Stimulated activated CD4-positive, alpha-beta T cell treated with anti-CD3 and anti-CD28 coated beads, Interleukin-12 subunit alpha, Interleukin-12 subunit beta, amount 100 ng/mL, for 24 hours (primary cell): ENCODE measurements at regions not wholly inside any gene's neighbourhood (a gene's known extent, or its start where the extent isn't known, plus 50 kb on each side); places are given as distances from the start of the nearest gene placed in this dataset.
"Not testable (repeated sequence)": the region's sequence is repeated elsewhere in the genome, so short reads cannot be mapped to it uniquely, and the experiment has no call there.

Source experiments
- DNase-seq, 2 experiments: peaks; one replicate each; pipeline ENCODE4 v3.0.0-alpha.2; 2020; ENCODE audit warnings: low read depth in 2 of 2

DNA sequence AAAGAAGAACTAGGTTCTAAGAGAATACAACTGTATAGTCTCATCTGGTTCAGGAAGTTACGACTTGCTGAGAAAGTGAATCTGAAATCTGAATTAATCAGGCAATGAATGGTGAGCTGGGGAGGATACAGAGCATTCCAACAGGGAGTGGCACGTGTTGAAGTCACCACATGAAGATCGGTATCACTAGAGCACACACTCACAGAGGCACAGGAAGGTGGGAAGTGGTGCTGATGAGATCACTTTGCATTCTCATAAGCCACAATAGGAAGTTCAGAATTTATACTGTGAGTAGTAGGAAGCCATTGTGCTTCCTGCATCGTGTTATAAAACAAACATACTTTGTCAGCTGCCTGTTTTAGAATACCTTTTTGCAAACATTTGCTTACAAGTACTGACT, 615.0 kb upstream of the DDX18 start:
- DNase-seq = no peak

DNA sequence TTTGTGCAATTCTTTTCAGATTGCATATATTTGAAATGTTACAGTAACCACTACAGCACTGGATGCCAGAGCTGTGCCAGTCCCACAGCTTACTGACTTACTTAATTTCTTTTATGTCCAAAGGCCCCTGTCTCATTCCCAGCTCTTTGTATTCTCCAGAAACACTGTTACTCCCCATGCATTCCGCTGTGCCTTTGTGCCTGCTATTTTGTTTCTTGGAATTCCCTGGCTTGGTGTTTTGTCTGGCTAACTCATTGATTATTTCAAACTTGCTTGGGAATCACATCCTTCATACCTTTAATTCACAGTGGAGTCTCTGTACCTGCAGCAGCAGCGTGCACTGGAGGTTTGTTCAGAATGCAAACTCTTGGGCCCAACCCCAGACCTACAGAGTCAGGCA, 601.9 kb upstream of the DDX18 start:
- no peak for DNase-seq

DNA sequence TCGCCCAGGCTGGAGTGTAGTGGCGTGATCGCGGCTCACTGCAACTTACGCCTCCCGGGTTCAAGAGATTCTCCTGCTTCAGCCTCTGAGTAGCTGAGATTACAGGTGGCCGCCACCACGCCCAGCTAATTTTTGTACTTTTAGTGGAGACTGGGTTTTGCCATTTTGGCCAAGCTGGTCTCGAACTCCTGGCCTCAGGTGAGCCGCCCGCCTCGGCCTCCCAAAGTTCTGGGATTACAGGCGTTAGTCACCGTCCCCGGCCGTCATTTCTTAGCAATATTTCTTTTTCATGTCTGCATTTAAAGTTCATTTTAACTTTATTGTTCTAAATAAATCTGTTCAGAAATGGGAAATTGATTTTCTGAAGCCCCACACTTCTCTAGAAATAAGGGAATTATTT, 597.3 kb upstream of the DDX18 start:
- DNase-seq = no peak

DNA sequence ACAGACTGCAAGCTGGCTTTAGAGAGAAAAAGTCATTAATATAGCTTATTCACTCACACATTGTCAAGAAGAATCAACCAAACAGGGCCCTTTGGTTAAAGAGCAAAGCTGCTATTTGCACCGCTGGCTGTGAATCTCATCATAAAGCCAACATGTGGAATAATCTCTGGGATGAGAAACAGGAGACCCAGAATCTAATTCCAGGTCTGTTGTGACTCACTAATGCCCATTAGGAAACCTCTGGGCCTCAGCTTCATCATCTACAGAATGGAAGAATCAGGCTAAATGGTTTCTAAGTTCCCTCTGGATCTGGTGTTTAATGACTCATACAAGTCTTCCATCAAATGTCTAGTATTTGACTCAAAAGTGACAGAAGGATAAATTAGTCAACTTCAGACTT, 591.7 kb upstream of the DDX18 start:
- DNase-seq = no peak

DNA sequence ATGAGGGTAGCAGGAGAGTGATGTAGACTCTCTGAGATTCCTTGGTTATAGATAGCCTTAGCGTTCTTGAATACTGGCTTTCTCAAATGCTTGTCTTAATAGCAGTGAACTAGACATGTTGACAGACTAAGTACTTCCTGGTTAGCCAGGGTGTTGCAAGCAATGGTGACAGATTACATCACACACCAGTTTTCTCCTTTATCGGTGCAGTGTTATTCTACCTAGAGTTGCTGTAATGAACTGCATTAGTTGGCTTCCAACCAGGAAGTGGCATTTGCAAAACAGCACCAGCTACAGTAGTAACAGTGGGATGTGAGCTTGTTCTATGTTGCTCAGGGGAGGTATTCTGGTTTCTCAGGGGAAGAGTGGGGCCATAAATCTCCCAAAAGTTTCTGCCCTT, 582.2 kb upstream of the DDX18 start:
- DNase-seq = no peak

DNA sequence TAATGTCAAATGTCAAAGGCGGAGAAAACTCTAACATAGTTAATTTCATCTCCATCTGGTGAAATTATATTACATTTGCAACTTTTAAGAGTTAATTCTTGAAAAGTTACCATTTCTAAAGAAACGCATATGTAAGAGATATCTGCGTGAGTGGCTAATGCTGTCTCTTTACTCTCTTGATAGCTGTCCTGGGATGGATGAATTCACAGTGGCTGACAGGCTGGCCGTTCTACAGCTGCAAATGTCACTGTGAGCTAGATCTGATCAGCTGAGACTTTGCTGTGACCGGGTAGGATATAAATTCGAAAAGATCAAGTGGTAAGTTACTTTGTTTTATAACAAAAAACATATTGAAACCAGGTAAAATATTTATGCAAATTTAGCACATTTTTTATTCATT, 557.1 kb upstream of the DDX18 start:
- no peak for DNase-seq

DNA sequence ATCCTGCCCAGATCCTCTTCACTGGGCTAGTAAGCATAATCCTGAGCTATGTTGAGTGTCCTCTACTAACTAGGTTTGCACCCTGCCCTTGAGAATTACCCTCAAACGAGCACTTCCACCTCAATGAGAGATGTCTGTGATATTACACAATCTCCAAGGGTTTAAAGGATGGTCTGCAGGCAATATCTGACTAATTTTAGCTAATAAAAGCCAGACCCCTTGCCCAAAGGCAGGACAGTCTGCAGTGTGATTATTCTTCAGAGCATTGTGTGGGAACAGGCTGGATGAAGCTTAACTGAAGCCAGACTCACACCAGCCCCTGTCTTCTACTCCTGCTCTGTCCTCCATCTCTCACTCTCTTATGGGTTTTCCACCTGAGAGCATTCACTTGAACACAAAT, 544.9 kb upstream of the DDX18 start:
- DNase-seq = no peak

DNA sequence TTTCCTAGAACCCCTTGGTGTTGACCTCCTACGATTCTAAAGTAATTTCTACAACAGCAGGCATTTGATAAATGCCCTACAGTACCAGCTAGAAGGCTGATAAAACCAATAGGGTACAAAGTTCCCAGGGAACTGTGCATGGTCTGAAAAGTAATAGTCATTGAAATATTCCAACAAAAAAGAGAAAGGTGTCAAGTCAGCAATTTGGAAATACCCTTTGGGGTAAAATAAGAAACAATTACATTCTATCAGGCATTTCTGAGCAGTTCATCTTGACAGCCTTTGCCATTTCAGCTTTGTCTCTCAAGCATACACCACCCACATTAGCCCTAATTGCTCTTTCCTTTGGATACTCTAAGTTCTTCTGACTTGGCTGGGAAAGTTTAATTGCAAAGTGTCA, 542.9 kb upstream of the DDX18 start:
- DNase-seq = no peak

DNA sequence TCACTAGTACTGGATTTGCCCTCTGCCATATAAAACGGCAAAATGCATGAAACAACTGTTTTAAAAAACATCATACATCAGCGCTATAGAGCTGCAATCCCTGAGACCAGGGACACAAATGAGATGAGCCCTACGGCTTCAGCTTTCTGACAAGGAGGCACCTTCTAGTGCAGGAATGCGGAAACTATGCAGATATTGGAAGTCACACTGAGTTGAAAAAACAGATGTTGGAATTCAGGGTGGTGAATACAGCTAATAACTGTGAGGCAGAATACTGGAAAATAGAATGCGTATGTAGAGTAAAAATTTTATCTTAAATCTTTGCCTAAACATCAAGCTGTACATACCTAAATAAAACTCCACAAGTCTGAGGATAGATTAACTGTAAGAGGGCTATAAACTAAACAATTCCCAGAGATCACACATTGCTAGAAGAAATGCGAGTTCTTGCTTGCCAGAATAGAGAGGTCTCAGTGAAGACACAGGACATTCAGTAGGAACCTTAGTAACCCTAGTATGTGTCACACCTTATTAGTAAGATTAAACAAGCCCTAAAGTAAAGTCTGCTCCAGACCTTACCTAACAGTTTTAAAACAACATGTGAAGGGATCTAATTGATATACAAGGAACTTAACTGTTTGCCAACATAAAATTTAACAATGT, 541.4 kb upstream of the DDX18 start:
- no peak for DNase-seq

DNA sequence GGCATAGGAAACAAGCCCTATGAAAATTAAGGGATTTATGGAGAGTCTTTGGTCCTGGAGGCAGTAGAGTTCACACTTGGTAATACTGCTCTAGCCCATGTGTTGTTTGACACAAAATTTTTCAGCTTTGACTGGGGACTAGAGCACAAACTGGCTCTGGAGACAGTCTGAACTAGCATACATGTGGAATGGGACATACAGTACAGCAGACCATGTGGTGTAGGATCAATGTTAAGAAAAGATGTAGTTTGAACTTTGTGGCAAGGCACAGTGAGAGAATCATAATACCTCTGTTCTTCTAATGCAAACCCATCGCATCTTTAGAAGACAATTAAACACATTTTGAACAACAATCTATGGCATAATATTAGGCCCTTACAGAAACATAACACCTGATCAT, 521.5 kb upstream of the DDX18 start:
- no peak for DNase-seq

DNA sequence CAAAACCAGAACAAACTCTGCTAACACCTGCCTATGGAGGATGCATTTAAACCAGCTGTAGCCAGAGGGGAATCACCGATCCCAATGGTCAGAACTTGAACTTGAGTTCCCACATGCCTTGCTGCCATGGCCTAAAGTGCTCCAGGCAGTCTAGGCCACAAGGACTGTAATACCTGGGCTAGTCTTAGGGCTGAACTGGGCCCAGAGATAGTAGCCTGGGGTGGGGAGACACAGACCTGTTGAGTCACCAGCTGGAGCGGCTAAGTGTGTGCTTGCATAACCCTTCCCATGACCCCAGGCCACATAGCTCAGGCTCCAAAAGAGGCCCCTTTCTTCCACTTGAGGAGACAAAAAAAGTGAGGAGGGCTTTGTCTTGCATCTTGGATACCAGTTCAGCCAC, 515.0 kb upstream of the DDX18 start:
- no peak for DNase-seq

DNA sequence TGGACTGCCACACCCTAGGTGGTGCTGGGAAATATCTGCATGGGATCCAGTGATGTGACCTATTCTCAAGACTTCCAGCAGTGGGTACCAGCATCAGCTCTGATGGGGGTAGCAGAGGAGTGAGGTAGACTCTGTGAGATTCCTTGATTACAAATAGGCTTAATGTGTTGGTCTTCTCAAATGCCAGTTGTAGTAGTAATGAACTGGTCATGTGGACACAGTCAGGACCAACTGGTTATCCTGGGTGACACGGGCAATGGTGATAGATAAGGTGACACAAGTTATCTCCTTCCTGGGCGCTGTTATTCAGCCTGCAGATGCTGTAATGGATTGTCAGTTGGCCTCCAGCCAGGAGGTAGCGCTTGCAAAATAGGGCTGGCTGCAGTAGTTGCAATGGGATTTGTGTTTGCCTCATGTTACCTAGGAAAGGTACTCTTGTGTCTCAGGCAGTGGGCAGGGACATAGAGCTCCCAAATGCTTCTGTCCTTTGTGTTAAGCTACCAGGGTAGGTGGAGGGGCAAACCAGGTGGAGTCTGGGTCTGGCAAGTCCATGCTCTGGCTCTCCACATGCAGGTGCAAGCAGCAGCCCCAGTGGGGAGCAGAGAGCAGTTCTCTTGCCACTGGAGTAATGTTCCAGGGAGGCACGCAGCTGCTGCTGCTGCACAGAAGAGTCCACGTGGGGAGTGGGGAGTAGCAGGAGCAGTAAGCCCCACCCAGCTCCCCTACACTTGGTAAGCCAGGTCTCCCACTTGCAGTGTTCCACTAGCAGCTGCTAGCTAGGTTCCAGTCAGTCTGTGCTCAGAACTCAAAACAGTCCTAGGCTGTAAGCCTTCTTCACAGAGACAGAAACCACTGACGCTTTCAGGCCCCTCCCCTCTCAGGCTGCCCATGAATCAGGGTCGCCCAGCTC, 505.4 kb upstream of the DDX18 start:
- DNase-seq = no peak

DNA sequence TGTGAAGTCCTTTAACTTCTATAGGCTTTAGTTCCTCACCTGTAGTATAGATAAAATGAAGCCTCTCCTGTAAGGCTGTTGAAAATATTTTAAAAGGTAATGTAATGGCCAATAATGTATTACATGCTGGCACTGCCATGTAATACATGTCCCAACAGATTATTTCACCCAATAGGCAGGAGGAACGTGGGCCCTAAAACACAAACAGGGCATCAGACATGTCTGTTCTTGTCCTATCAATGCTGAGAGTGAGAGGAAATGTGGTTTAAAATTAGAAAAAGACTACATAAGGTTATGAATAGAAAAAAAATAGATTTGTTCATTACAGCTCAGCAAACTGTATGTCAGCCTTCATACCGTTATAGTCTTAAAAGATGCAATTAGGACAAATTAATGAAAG, 492.7 kb upstream of the DDX18 start:
- DNase-seq = no peak

DNA sequence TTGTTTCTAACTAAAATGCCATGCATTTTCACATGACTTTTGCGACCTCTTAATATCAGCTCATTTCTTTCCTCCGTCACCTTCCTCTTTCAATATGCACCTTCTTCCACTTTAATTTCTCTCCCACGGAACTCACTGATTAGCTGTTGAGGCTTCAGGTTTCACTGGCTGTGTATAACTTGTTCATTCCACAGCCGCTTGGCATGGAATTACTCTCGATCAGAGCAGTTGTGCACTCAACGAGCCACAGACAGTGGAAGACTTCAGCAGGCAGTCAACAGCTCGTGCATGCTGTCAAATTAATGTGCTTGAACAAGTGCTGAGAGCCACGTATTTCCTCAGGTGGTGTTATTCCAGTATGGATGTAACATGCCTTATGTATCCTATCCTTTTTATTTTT, 491.2 kb upstream of the DDX18 start:
- DNase-seq = no peak

DNA sequence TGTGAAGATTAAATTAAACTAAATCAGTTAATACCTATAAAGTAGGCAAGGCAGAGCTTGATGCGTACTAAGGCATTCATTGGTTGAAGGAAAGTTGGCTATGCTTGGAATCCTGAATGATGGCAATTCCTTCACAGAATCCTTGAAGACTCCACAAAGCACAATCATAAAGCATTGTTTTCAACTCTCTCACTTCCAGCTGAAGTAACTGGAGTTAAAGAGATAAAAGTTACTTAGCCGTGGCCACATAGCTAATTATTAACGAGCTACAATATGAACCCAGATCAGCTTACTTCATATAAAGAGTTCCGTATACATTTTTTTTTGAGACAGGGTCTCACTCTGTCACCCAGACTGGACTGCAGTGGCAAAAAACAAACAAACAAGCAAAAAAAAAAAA, 483.9 kb upstream of the DDX18 start:
- no peak for DNase-seq

DNA sequence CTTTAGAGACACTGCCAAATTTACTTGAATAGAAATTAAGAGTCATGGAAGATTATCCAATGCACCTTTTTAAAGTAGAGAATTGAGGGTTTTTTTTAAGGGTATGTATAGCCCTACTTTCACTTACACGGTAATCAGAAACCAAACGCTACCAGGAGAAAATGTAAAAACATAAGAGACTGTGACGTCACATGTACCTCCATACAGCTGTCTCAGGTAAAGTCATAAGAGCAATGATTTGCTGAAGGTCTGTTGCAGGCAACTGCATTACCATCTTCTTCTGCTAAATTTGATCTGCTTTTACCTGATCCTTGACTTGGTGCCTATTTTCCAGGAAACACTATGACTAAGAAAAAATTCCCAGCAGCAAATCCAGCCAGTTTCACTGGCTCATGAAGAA, 478.5 kb upstream of the DDX18 start:
- DNase-seq = no peak

DNA sequence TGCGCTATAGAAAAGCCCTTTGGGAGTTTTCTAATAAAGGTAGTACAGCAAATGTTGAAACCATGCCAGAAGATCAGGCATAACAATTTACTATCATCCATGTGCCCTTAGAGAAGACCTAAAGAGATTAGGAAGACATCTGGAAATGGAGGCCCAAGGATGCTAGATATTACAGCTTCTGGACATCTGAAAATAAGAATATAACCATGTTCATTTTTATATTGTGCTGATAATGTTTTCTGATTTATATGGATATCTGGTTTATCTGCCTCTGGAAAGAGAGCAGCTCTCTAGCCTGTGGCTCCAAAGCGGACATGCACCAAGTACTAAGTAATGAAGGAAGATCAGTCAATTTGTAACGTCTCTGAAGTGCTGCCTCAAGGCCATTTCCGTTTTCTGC, 478.0 kb upstream of the DDX18 start:
- DNase-seq = no peak

DNA sequence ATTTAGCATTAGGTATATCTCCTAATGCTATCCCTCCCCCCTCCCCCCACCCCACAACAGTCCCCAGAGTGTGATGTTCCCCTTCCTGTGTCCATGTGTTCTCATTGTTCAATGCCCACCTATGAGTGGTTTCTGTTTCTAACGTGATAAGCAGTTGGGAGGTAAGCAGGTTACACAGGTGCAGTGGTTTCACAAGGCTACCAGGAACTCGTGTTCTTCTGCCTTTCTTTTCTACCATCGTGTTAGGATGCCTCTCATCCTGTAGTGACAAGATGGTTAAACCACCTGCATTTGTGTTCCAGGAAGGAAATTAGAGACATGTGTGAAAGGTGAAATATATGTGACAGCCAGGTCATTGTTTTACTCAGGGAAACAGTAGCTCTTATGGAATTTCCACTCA, 476.5 kb upstream of the DDX18 start:
- not testable (repeated sequence) for DNase-seq

DNA sequence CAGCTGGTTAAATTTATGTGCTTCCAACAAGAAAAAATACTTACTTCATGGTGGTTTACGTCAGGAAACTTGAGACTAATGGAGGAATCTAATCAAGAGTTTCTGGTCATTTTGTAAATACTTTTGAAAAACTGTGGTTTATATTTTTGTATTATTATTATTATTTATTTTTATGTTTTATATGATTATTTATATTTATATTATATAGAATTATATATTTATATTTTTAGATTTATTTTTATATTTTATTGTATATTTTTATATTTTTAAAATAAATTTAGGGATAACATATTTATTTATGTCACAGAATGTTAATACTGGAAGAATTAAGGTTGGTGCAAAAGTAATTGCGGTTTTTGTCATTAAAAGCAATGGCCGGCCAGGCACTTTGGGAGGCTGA, 474.5 kb upstream of the DDX18 start:
- DNase-seq = no peak

DNA sequence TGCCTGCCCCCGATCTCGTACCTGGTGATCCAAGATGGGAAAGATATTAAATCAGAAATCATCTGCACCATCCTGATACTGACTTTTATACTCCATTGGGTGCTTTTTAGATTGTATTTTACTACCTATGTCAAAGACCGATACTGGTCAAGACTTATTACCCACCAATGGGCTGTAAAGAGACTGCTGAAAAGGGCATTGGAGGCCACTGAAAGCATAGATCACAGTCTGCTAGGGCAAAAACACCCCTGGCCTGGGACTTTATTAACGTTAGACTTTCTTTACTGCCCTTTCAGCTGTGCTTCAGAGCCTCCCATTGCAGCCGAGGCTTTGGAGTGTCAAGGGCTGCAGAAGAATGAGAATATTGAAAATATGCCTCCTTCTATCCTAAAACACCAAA, 472.8 kb upstream of the DDX18 start:
- no peak for DNase-seq

DNA sequence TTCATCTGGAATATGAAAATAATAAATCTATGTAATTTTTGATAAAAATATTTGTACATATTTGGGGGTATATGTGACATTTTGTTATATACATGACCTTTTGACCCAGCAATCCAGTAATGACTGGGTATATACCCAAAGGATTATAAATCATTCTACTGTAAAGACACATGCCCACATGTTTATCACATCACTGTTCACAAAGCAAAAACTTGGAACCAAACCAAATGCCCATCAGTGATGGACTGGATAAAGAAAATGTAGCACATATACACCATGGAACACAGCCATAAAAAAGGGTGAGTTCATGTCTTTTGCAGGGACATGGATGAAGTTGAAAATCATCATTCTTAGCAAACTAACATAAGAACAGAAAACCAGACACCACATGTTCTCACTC, 472.1 kb upstream of the DDX18 start:
- DNase-seq = no peak

DNA sequence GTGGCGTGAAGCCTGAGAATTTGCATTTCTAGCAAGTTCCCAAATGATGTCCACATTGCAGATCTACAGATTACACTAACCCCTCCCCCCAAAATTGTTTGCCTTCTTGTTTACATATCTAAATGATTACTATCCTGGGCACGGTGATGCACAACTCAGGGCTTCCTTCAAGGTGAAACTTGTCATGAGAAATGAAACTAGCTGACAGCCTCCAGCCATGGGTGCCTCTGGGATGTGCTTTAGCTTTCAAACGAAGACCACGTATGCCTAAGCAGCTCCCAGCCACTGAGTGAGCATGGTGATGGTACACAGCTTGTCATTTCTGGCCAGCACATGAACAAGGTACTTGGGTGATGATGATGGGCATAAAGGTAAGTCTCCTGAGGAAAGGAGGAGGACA, 464.8 kb upstream of the DDX18 start:
- DNase-seq = no peak

DNA sequence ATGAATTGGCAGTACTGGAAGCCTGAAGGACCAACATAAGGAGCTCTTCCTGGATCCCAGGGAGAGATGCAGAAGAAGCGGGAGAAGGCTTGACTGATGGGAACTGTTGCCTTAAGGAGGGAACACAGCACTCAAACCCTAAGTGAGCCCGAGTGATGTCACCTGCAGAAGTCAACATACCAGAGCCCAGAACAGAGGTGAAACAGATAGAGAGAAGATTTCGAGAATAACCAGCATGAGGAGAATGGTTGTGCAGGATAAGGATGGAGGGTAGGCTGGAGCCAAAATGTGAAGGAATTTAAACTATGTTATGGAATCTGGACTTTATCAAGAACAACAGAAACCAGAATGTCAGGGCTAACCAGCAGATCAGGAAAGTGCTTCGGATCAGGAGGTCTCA, 463.1 kb upstream of the DDX18 start:
- DNase-seq = no peak
